HFFc6 (cell line): ENCODE measurements at regions not wholly inside any gene's neighbourhood (a gene's known extent, or its start where the extent isn't known, plus 50 kb on each side); places are given as distances from the start of the nearest gene placed in this dataset.

Experiments
- DNase-seq: peaks from one replicate; pipeline ENCODE4 v3.0.0-alpha.2; 2018
- H3K27ac Mint-ChIP-seq: 2 replicates; pipeline ENCODE4 v1.8.0; 2020; ENCODE audit warnings: mild to moderate bottlenecking, mixed read lengths
- H3K27me3 Mint-ChIP-seq: 2 replicates; pipeline ENCODE4 v1.8.0; 2021; ENCODE audit warnings: mild to moderate bottlenecking, moderate library complexity, mixed read lengths; ENCODE audit not compliant: insufficient read depth
- H3K36me3 Mint-ChIP-seq: 2 replicates; pipeline ENCODE4 v1.8.0; 2021; ENCODE audit warnings: low read depth, mixed read lengths
- H3K4me1 Mint-ChIP-seq: 2 replicates; pipeline ENCODE4 v1.8.0; 2020; ENCODE audit warnings: low read depth, mixed read lengths
- H3K4me3 Mint-ChIP-seq: 2 replicates; pipeline ENCODE4 v1.8.0; 2020; ENCODE audit warnings: mild to moderate bottlenecking, moderate library complexity, mixed read lengths
- H3K9me3 Mint-ChIP-seq: 2 replicates; pipeline ENCODE4 v1.8.0; 2020; ENCODE audit warnings: mild to moderate bottlenecking, mixed read lengths
- CTCF ChIP-seq: fragments of 200-600 bp; sonication (generic); IDR thresholded peaks from 2 replicates; pipeline ENCODE4 v1.5.0; 2021; ENCODE audit warnings: antibody characterized with exemption, mild to moderate bottlenecking

DNA sequence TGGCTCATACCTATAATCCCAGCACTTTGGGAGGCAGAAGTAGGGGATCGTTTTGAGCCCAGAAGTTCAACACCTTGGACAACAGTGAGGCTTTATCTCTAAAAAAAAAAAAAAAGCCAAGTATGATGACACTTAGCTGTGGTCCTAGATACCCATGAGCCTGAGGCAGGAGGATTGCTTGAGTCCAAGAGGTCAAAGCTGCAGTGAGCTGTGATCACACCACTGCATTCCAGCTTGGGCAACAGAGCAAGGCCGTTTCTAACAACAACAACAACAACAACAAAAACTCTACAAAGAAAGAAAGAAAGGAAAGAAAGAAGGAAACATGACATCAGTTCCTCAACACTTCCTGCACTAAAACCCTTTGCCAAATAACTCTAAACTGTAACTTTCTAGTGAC, 265.1 kb upstream of the DACH1 start:
- H3K27me3 Mint-ChIP-seq, result no peaks in the 10 kb centered on the region
- peaks cover 24% of the 10 kb centered on the region for H3K9me3 Mint-ChIP-seq
- no peak overlapping the region for H3K4me3 Mint-ChIP-seq
- no peaks in the 10 kb centered on the region for H3K36me3 Mint-ChIP-seq
- no peak for DNase-seq
- TF ChIP-seq CTCF, result no peak
- no peaks in the 10 kb centered on the region for H3K4me1 Mint-ChIP-seq
- no peak overlapping the region for H3K27ac Mint-ChIP-seq

GRCh38 chr13:72129117-72129516, 262.1 kb upstream of the DACH1 start:
- H3K9me3 Mint-ChIP-seq, result peaks cover 30% of the 10 kb centered on the region
- no peak for TF ChIP-seq CTCF
- H3K27ac Mint-ChIP-seq, result no peak overlapping the region
- no peak for DNase-seq
- no peaks in the 10 kb centered on the region for H3K4me1 Mint-ChIP-seq
- H3K4me3 Mint-ChIP-seq, result no peak overlapping the region
- no peaks in the 10 kb centered on the region for H3K27me3 Mint-ChIP-seq
- no peaks in the 10 kb centered on the region for H3K36me3 Mint-ChIP-seq

DNA sequence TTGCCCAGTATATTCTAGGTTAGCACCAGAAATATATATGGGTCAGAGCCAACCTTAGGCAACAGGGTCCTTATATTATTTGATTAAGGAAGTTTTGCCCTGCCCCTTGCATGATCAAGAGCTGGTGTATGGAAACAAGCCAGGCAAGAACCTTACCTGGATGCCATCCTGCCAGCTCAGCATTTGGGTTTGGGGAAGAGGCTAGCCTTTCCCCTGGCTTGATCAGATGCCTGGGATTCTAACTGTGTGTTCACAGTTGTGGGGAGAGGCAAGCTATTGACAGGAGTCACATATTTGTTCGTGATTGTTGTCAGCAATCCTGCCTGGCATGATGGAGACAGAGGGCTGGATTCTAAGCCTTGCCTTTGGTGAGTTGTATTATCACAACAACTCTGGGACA, 260.0 kb upstream of the DACH1 start:
- no peak for DNase-seq
- TF ChIP-seq CTCF, result no peak
- Mint-ChIP-seq H3K36me3 (no peaks in the 10 kb centered on the region), H3K27me3 (peaks cover 1% of the 10 kb centered on the region; the same call in 1 of the 2 replicates), H3K9me3 (peaks cover 26% of the 10 kb centered on the region), H3K4me3 (no peak overlapping the region), H3K4me1 (no peaks in the 10 kb centered on the region), H3K27ac (no peak overlapping the region)

DNA sequence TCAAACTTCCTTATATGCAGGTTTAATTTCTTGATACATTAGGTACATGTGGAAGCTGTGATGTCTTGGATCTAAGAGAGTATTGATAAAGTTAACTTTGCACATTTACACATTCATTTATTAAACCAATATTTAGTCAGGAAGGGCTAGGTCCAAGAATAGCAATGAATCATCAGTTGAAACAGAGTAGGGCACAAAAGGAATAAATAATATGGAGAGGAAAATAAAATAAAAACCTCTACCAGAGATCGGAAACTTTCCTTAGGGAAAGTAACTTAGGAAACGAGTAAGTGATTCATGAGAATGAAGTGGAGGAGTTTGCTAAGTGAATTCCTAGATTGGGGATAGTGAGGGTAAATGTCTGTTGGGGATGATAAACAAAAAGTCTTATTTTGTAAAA, 259.4 kb upstream of the DACH1 start:
- no peak for TF ChIP-seq CTCF
- DNase-seq, result no peak
- Mint-ChIP-seq H3K4me1 (no peaks in the 10 kb centered on the region), H3K27ac (no peak overlapping the region), H3K36me3 (no peaks in the 10 kb centered on the region), H3K4me3 (no peak overlapping the region), H3K9me3 (peaks cover 24% of the 10 kb centered on the region), H3K27me3 (peaks cover 1% of the 10 kb centered on the region; the same call in 1 of the 2 replicates)

DNA sequence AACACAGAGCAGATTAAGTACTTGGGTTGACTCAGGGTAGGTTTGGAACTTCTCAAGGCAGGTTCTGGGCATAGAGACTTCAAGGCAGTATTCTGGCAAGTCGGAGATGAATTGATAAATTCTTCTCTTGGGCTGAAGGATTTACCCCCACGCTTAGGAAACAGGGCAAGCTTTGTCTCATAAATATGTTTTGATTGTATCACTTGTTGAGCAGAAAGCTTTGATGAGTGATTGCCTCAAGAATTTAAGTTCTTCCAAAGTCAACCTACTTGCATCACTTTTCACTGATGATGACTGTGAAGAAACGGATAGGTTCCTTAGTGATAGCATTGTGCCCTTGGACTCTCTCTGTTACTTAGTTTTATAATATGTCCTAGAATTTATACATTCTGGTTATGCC, 258.6 kb upstream of the DACH1 start:
- Mint-ChIP-seq H3K36me3 (no peaks in the 10 kb centered on the region), H3K4me1 (no peaks in the 10 kb centered on the region), H3K27ac (no peak overlapping the region), H3K27me3 (peaks cover 1% of the 10 kb centered on the region; the same call in 1 of the 2 replicates), H3K9me3 (peaks cover 24% of the 10 kb centered on the region), H3K4me3 (no peak overlapping the region)
- no peak for DNase-seq
- no peak for TF ChIP-seq CTCF

DNA sequence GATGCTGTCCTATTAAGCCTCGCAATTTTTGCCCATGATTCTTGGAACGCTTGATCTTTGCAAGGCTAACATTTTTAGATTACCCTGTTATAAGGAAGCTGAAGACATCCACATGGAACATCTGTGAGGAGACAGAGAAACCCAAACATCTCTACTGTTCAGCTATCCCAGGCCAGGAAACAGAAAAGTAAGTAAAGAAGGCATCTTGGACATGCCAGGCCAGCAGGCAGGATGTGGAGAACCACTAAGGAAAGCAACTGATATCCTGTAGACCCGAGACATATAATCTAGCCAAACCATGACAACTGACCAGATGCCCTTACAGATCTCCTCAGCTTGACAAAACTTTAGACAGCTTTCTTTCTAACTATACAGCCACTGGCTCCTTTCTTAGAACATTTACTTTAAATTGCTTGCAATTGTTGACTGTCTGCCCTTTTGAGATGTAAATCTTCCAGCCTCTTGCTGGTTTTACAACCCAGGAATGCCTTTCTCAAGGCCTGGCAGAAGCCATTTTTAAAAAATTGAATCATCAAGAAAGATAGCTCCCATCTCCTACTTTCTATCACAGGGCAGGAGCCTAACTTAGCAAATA, 255.8 kb upstream of the DACH1 start:
- DNase-seq, result no peak
- TF ChIP-seq CTCF, result no peak
- Mint-ChIP-seq H3K9me3 (peaks cover 14% of the 10 kb centered on the region), H3K27me3 (peaks cover 1% of the 10 kb centered on the region; the same call in 1 of the 2 replicates), H3K4me1 (no peaks in the 10 kb centered on the region), H3K4me3 (no peak overlapping the region), H3K27ac (no peak overlapping the region), H3K36me3 (no peaks in the 10 kb centered on the region)
